ENCODE measurements at regions not wholly inside any gene's neighbourhood (a gene's known extent, or its start where the extent isn't known, plus 50 kb on each side); places are given as distances from the start of the nearest gene placed in this dataset.
"Not testable (repeated sequence)": the region's sequence is repeated elsewhere in the genome, so short reads cannot be mapped to it uniquely, and the experiment has no call there.

- no peak for DNase-seq (ENCODE audit: low read depth)
Observed at GRCh38 chr1:101152633-101153032, 84.2 kb upstream of the S1PR1 start.

GRCh38 chr1:101151286-101151685, 85.5 kb upstream of the S1PR1 start:
- no peak for DNase-seq (ENCODE audit: low read depth)

DNA sequence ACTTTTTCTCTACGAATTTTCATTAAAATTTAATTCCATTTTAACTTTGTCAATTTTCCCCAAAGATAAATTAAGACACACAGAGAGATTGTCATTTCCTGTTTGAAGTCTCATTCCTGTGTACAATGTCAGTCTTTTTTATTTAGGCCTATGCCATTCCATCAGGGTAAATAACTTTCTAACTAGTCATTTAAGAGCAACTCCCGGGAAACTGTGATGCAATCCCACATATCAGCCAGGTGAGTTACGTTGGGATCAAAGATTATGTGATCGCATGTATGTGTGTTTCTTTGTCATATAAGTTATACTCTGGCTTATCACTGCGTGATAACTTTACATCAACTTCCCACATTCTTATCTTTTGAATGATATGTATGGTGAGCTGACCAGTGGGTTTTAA, 86.1 kb upstream of the S1PR1 start:
- no peak for DNase-seq (ENCODE audit: low read depth)

DNA sequence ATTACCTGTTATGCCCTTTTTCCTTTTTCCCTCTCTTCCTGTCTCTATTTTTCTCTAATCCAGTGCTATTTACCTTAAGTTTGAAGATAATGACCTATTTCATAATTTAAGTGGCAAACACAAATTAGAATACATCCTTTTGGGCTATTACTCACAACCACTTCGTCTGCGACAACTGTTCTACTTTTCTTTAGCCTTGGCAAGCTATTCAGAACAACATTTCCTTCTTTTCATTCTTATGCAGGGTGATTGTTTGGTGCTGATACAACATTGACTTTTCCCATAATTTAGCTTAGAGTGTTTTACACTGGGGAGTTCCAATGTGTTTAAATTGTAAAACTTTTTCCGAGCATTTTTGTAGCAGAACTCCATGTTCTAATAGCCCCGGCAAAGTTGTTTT, 86.6 kb upstream of the S1PR1 start:
- DNase-seq (ENCODE audit: low read depth): no peak

DNA sequence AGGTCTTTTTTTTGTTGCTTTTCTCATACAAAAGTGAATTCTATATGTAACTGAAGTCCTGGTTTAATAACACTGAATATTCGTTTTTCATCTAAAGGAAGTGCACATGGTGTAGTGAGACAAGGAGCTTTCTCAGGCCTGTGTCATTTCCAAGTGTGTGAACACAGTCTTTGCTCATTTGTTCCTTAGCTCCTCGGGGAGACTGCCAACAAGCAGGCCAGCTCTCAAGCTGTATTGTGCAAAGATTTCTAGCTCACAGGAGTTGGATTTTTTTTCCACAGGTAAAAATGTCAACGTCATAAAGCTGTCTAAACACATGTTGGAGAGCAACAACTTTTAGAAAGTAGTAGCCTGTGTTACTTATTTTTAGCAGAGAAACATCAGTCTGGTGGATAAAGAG, 87.8 kb upstream of the S1PR1 start:
- no peak for DNase-seq (ENCODE audit: low read depth)

- DNase-seq (ENCODE audit: low read depth): no peak
Observed at GRCh38 chr1:101147381-101147780, 89.4 kb upstream of the S1PR1 start.

GRCh38 chr1:101145449-101145820, 91.4 kb upstream of the S1PR1 start:
- DNase-seq (ENCODE audit: low read depth): no peak

GRCh38 chr1:101144671-101145448, 92.0 kb upstream of the S1PR1 start:
- no peak for DNase-seq (ENCODE audit: low read depth)

DNA sequence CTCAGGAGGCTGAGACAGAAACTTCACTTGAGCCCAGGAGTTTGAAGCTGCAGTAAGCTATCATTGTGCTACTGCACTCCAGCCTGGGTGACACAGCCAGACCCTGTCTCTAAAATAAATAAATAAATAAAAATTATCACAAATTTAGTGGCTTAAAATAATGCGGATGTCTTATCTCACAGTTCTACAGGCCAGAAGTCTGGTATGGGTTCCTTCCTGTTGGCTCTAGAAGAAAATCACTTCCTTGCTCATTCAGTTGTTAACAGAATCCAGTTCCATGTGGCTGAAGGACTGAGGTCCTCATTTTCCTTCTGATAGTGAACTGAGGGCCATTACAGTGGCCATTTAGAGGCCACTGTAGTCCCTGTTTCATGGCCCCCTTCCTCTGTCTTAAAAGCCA, 94.6 kb upstream of the S1PR1 start:
- no peak for DNase-seq (ENCODE audit: low read depth)

DNA sequence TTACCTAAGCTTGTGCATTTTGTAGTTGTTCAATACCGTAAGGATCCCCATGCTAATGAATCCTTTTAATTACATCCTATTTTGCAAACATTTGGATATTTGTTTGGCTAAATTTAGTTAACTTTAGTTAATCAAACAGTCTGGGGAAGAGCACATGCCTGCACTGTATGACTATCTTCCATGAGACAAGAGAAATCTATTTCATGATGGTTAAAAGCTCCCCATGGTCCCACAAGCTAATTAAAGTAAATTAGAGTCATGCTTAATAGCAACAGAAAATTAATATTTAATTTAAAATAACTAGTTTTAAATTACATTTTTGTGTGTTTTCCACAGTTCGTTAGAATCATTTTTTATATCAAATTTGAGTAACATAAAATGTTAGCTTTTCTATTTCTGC, 95.4 kb upstream of the S1PR1 start:
- no peak for DNase-seq (ENCODE audit: low read depth)

GRCh38 chr1:101139821-101140718, 96.7 kb upstream of the S1PR1 start:
- no peak for DNase-seq (ENCODE audit: low read depth)

DNA sequence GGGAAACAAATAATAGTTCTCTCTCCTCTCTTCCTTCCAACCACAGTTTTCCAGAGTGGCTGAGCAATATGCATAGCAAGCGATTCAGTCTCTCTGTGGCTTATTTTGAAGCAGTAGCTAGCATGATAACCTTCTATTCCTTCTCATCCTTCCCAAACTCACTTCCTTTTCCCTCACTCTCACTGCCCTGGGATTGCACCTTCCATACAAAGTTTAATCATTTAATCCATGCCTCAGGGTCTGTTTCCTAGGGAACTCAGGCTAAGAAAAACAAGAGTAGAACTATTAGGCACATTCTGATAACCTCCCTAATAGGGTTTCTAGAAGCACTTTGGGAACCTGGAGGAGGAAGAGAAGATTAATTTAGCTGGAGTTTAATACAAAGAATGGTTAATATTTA, 97.7 kb upstream of the S1PR1 start:
- no peak for DNase-seq (ENCODE audit: low read depth)

DNA sequence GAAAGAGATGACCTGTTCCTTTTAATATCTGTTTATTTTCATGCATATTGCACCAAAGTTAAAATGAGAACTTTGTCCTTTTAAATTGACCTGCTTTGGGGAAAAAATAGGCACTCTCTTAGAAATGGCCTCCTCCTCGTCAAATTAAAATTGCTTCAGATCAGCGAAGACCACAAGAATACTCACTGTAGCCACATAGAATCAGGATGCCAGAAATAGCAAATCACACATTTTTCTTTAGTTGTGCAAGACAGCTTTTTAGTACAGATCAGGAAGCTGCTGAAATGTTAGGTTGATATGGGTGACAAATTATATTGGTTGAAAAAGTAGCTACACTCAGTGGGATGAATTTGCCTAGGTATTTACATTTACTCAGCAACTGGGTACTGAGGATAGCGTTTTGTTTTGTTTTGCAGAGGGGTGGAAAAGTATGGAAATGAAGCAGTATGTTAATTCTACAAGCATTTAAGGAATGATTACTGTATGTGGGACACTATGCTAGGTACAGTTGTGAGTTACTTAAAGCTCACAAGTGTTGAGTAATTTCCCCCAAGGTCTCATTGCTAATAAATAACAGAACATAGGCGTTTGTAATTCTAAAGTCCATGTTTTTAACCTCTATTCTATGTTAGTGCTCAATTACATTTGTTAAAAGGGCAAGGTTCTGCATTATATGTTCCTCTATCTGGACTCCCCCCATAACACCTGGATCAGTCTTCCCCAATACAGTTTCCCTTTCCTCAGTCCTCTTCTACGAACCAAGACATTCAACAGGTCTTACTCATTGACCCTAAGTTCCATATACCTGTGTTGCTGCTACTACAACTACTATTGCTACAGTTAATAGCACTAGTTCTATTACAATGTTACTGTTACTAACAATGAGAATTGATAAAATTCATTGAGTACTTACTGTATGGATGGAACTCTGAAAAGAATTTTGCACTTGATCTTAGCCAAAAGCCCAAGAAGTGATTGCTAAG, 99.4 kb upstream of the S1PR1 start:
- no peak for DNase-seq (ENCODE audit: low read depth)

- DNase-seq (ENCODE audit: low read depth): peak; percentile 12
Observed at GRCh38 chr1:101136739-101137138, 100.1 kb upstream of the S1PR1 start.

- DNase-seq (ENCODE audit: low read depth): no peak
Observed at GRCh38 chr1:101136271-101136670, 100.5 kb upstream of the S1PR1 start.

DNA sequence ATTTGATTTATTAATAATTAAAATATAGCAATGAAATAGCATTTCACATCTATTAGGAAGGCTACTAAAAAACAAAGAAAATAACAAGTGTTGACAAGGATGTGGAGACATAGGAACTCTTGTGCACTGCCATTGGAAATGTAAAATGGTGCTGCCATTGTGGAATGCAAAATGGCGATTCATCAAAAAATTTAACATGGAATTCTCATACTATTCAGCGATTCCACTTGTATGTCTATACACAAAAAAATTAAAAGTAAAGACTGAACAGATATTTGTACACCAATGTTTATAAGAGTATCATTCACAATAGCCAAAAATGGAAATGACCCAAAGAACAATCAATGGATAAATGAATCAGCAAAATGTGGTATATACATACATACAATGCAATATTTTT, 101.3 kb upstream of the S1PR1 start:
- DNase-seq (ENCODE audit: low read depth): no peak

- no peak for DNase-seq (ENCODE audit: low read depth)
Observed at GRCh38 chr1:101131239-101131843, 105.5 kb upstream of the S1PR1 start.

DNA sequence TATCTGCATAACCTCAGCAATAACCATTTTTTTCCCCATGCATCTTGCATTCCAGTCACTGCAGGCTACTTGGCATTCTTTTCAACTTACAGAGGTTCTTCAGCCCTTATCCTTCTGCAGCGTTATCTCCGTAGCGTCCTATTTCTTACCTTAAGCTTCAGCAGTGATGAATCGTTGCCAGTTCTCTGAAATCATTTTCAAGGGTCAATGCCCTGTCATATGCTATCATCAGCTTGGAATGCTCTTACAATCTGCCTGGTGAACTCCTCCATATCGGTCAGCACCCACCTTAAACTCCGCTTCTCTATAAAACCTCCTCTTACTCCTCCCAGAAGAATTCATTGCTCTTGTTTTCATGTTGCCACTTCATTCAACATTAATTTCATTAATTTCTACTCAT, 105.1 kb upstream of the DPH5 start:
- DNase-seq (ENCODE audit: low read depth): no peak

- DNase-seq (ENCODE audit: low read depth): no peak
Observed at GRCh38 chr1:101128846-101129245, 103.3 kb upstream of the DPH5 start.

DNA sequence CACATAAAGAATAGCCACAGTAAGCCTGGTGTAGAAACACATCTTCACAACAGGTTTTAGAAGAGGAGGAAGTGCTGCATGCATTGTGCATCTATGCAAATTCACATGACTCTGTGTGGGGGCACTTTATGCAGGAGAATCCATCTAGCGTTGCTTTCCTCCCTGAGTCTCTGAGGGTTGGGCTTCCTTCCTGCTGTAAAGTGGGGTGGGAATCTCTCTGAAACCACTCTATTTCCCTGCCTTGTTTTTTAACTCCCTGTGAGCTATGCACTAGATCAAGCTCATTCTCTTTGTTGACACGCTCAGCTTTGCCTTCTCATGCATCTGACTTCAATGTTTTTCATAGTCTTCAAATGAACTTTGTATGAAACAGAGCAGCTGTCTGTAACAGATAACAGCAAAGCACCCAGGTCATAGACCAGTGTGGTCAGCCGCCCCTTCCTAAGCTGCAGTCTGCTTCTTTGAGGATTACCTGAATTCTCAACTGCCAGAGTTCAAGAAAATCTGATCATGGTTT, 102.7 kb upstream of the DPH5 start:
- DNase-seq (ENCODE audit: low read depth): no peak

DNA sequence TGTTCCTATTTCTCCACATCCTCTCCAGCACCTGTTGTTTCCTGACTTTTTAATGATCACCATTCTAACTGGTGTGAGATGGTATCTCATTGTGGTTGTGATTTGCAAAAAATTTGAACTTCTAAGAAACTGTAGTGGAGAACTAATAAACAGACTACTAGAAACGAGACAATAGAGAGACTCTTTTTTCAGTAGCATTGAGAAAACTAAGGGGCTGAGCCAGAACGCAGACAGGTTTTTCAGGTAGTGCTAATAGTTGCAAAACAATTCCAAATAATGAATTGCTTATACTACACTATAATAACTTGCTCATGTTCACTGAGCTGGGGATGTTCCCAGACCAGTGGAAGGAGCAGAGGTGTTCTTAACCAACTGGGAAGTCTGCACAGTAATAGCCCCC, 98.8 kb upstream of the DPH5 start:
- no peak for DNase-seq (ENCODE audit: low read depth)

GRCh38 chr1:101123904-101124303, 98.3 kb upstream of the DPH5 start:
- not testable (repeated sequence) for DNase-seq (ENCODE audit: low read depth)
